ENCODE measurements at regions not wholly inside any gene's neighbourhood (a gene's known extent, or its start where the extent isn't known, plus 50 kb on each side); places are given as distances from the start of the nearest gene placed in this dataset.
"Not testable (repeated sequence)": the region's sequence is repeated elsewhere in the genome, so short reads cannot be mapped to it uniquely, and the experiment has no call there.

DNA sequence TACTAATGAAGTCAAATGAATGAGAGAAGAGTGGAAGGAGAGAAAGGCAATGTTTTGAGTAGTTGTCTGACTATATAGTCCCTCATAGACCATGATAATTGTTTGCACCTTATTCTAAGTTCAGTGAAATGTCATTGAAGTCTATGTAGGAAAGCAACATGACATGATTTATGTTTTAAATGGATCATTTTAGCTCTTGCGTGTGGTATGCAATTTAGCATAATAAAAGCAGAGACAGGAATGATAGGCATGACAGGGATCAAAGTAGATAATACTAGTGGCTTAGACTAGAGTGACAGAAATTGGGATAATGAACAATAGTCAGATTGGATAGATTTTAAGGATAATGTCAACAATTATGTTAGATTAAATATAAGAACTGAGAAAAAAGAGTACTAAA is 132.5 kb downstream of the PYDC2 start:
- 0% methylated on average over 1 of the region's 1 CpG for WGBS, 2 experiments (ENCODE audit: low coverage in 1 of 2, low lambda C conversion rate in 2 of 2, missing lambda C conversion rate in 2 of 2)
- Histone ChIP-seq H3K79me2 (ENCODE audit: insufficient read depth) (no peaks in the 10 kb centered on the region), H3K27ac (no peak overlapping the region), H3K27me3 (replicated peaks; ENCODE audit: insufficient read depth) (no peaks in the 10 kb centered on the region), H3K4me2 (ENCODE audit: unreplicated experiment) (no peak overlapping the region), H3F3A (ENCODE audit: insufficient read depth) (no peaks in the 10 kb centered on the region), H3K4me1 (ENCODE audit: insufficient read depth) (no peaks in the 10 kb centered on the region), H3K4me3 (no peak overlapping the region), H3K9ac (no peak overlapping the region), H3K9me2 (ENCODE audit: insufficient read depth) (no peaks in the 10 kb centered on the region), H3K36me3 (ENCODE audit: low read depth) (no peaks in the 10 kb centered on the region), H3K9me3 (ENCODE audit: low read depth) (no peaks in the 10 kb centered on the region), H2AFZ (no peak overlapping the region), H4K20me1 (ENCODE audit: insufficient read depth) (no peaks in the 10 kb centered on the region)
- in situ Hi-C loops (cut with MboI): no loop called here
- TF ChIP-seq EZH2 (IDR thresholded peaks at IDR 0.05; ENCODE audit: insufficient read depth, poor library complexity, severe bottlenecking) (no peak), EZH2phosphoT487 (IDR thresholded peaks at IDR 0.05; ENCODE audit: insufficient read depth, low read depth) (no peak)
- no peak for DNase-seq

DNA sequence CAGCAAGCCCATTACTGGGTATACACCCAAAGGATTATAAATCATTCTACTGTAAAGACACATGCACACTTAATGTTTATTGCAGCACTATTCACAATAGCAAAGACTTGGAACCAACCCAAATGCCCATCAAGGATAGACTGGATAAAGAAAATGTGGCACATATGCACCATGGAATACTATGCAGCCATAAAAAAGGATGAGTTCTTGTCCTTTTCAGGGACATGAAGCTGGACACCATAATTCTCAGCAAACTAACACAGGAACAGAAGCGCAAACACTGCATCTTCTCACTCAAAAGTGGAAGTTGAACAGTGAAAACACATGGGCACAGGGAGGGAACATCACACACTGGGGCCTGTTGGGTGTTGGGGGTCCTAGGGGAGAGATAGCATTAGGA is 154.5 kb downstream of the PYDC2 start:
- H3K4me1 ChIP-seq (ENCODE audit: insufficient read depth); H3K9me2 ChIP-seq (ENCODE audit: insufficient read depth); H3K4me2 ChIP-seq (ENCODE audit: unreplicated experiment); H3K9me3 ChIP-seq (ENCODE audit: low read depth); H3F3A ChIP-seq (ENCODE audit: insufficient read depth); in situ Hi-C loops (cut with MboI); H3K9ac ChIP-seq; H3K27ac ChIP-seq; H3K79me2 ChIP-seq (ENCODE audit: insufficient read depth); H3K4me3 ChIP-seq; H2AFZ ChIP-seq; H3K36me3 ChIP-seq (ENCODE audit: low read depth); H4K20me1 ChIP-seq (ENCODE audit: insufficient read depth); DNase-seq; H3K27me3 ChIP-seq (replicated peaks; ENCODE audit: insufficient read depth): not testable (repeated sequence)
- 29 to 33% methylated on average over 1 of the region's 1 CpG for WGBS, 2 experiments (ENCODE audit: low coverage in 1 of 2, low lambda C conversion rate in 2 of 2, missing lambda C conversion rate in 2 of 2)

DNA sequence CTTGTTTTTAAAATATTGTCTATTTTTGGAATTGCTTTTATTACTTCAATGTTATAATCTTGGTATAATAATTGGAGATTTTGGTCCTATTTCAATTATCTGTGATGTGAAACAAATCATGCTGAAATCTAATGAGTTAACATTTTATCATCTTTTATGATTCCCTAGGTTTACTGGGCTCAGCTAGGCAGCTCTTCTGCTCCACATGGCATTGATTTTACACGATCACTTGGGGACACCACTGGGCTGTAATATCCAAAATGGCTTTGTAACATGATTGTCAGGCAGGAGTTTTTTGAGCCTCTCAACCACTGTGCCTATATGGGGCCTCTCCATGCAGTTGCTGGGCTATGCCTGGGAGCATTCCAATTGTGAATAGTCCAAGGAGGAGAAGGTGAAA is 163.3 kb downstream of the PYDC2 start:
- in situ Hi-C loops (cut with MboI): no loop called here
- H3K79me2 ChIP-seq (ENCODE audit: insufficient read depth): no peaks in the 10 kb centered on the region
- H3K27ac ChIP-seq: no peak overlapping the region
- H4K20me1 ChIP-seq (ENCODE audit: insufficient read depth): no peaks in the 10 kb centered on the region
- no peak overlapping the region for H2AFZ ChIP-seq
- 0% methylated on average over 1 of the region's 1 CpG for WGBS, 2 experiments (ENCODE audit: low coverage in 1 of 2, low lambda C conversion rate in 2 of 2, missing lambda C conversion rate in 2 of 2)
- H3K36me3 ChIP-seq (ENCODE audit: low read depth): no peaks in the 10 kb centered on the region
- no peak overlapping the region for H3K4me3 ChIP-seq
- H3K4me1 ChIP-seq (ENCODE audit: insufficient read depth): no peaks in the 10 kb centered on the region
- DNase-seq: no peak
- H3K9me2 ChIP-seq (ENCODE audit: insufficient read depth): no peaks in the 10 kb centered on the region
- no peak overlapping the region for H3K9ac ChIP-seq
- H3F3A ChIP-seq (ENCODE audit: insufficient read depth): no peaks in the 10 kb centered on the region
- no peak overlapping the region for H3K4me2 ChIP-seq (ENCODE audit: unreplicated experiment)
- TF ChIP-seq EZH2phosphoT487 (IDR thresholded peaks at IDR 0.05; ENCODE audit: insufficient read depth, low read depth) (no peak), EZH2 (IDR thresholded peaks at IDR 0.05; ENCODE audit: insufficient read depth, poor library complexity, severe bottlenecking) (no peak)
- H3K9me3 ChIP-seq (ENCODE audit: low read depth): no peaks in the 10 kb centered on the region
- no peaks in the 10 kb centered on the region for H3K27me3 ChIP-seq (replicated peaks; ENCODE audit: insufficient read depth)

DNA sequence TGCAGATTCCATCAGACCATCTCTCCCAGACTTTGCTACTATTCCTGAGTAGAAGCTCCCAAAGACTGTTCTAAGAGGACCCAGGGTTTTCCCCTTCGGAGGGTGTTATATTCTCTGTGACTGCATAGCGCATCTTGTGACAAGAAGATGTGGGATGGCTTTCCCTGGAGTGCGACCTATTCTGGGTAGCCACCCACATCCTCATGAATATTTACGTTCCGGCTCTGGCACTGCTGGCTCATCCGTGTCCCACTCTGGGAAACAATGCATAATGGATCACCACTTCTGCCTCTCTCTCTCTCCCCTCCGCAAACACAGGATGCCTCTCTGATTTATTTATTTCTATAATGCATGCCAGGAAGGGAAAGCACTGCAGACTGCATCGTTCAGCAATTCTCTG is 166.1 kb downstream of the PYDC2 start:
- Histone ChIP-seq H3K36me3 (ENCODE audit: low read depth) (no peaks in the 10 kb centered on the region), H3K79me2 (ENCODE audit: insufficient read depth) (no peaks in the 10 kb centered on the region), H3K4me3 (no peak overlapping the region), H3K9ac (no peak overlapping the region), H3K9me3 (ENCODE audit: low read depth) (no peaks in the 10 kb centered on the region), H2AFZ (no peak overlapping the region), H3K27me3 (replicated peaks; ENCODE audit: insufficient read depth) (no peaks in the 10 kb centered on the region), H3K4me1 (ENCODE audit: insufficient read depth) (no peaks in the 10 kb centered on the region), H4K20me1 (ENCODE audit: insufficient read depth) (no peaks in the 10 kb centered on the region), H3F3A (ENCODE audit: insufficient read depth) (no peaks in the 10 kb centered on the region), H3K4me2 (ENCODE audit: unreplicated experiment) (no peak overlapping the region), H3K27ac (no peak overlapping the region), H3K9me2 (ENCODE audit: insufficient read depth) (no peaks in the 10 kb centered on the region)
- TF ChIP-seq EZH2 (IDR thresholded peaks at IDR 0.05; ENCODE audit: insufficient read depth, poor library complexity, severe bottlenecking): no peak
- TF ChIP-seq EZH2phosphoT487 (IDR thresholded peaks at IDR 0.05; ENCODE audit: insufficient read depth, low read depth): no peak
- in situ Hi-C loops (cut with MboI): no loop called here
- 16 to 28% methylated on average over 8 of the region's 8 CpGs for WGBS, 2 experiments (ENCODE audit: low coverage in 1 of 2, low lambda C conversion rate in 2 of 2, missing lambda C conversion rate in 2 of 2)
- no peak for DNase-seq

- in situ Hi-C loops (cut with MboI): no loop called here
- TF ChIP-seq EZH2phosphoT487 (IDR thresholded peaks at IDR 0.05; ENCODE audit: insufficient read depth, low read depth) (no peak), EZH2 (IDR thresholded peaks at IDR 0.05; ENCODE audit: insufficient read depth, poor library complexity, severe bottlenecking) (no peak)
- Histone ChIP-seq H3K4me3 (no peak overlapping the region), H2AFZ (no peak overlapping the region), H4K20me1 (ENCODE audit: insufficient read depth) (no peaks in the 10 kb centered on the region), H3K4me2 (ENCODE audit: unreplicated experiment) (no peak overlapping the region), H3K9me2 (ENCODE audit: insufficient read depth) (no peaks in the 10 kb centered on the region), H3K4me1 (ENCODE audit: insufficient read depth) (no peaks in the 10 kb centered on the region), H3K9ac (no peak overlapping the region), H3F3A (ENCODE audit: insufficient read depth) (no peaks in the 10 kb centered on the region), H3K27me3 (replicated peaks; ENCODE audit: insufficient read depth) (no peaks in the 10 kb centered on the region), H3K79me2 (ENCODE audit: insufficient read depth) (no peaks in the 10 kb centered on the region), H3K9me3 (ENCODE audit: low read depth) (no peaks in the 10 kb centered on the region), H3K27ac (no peak overlapping the region), H3K36me3 (ENCODE audit: low read depth) (no peaks in the 10 kb centered on the region)
- WGBS, 2 experiments (ENCODE audit: low coverage in 1 of 2, low lambda C conversion rate in 2 of 2, missing lambda C conversion rate in 2 of 2): 3 to 6% methylated on average over 2 of the region's 2 CpGs
- DNase-seq: no peak
These were observed 167.6 kb downstream of the PYDC2 start for GRCh38 chr3:191628571-191628970.

All from GM23248 (cell line).